HG03575 (cell line): ENCODE measurements at regions not wholly inside any gene's neighbourhood (a gene's known extent, or its start where the extent isn't known, plus 50 kb on each side); places are given as distances from the start of the nearest gene placed in this dataset.
"Not testable (repeated sequence)": the region's sequence is repeated elsewhere in the genome, so short reads cannot be mapped to it uniquely, and the experiment has no call there.

Experiments
- ATAC-seq: cut with Tn5 transposase; IDR thresholded peaks from one replicate; pipeline ENCODE4 v1.9.1; 2021; ENCODE audit not compliant: unreplicated experiment, insufficient number of reproducible peaks, low FRiP score; ENCODE audit errors: extremely low read depth

- ATAC-seq: no peak
Observed at GRCh38 chr6:8941577-8941976, 506.2 kb upstream of the SLC35B3 start.

DNA sequence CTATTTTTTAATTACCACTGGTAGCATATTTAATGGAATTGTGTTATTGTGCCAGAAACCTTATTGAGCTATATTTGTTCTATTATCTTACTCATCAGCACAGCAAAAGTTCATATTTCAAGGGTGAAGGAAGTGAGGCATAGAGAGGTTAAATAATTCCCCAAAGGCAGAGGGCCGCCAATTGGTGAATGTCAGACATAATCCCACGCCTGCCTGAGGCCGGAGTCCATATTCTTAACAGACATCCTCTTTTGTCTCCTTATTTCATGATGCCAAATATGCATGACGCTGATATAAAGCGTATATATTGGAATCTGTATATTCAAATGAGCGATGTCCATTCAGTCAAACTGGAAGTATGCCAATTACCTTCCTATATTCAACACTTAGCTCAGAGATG is 505.0 kb upstream of the SLC35B3 start:
- ATAC-seq: no peak

DNA sequence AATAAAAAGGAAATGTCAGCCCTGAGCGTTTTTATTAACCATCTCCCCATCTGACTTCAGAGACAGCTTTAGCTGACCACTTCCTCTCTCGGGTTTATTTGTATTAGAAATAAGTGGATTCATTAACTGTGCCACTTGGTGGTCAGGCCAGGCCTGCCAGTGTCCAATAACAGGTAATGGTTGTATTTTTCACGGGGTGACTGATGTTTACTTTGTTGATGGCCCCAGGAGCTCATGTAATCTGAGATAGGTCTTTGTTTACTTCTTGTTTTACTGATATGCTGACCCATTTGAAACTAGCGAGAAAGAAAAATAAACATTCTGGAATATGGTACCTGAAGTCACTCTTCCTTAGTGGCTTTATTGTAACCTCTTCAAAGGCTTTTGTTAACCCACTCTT is 504.3 kb upstream of the SLC35B3 start:
- ATAC-seq: no peak

- no peak for ATAC-seq
Observed at GRCh38 chr6:8934318-8934717, 499.0 kb upstream of the SLC35B3 start.

DNA sequence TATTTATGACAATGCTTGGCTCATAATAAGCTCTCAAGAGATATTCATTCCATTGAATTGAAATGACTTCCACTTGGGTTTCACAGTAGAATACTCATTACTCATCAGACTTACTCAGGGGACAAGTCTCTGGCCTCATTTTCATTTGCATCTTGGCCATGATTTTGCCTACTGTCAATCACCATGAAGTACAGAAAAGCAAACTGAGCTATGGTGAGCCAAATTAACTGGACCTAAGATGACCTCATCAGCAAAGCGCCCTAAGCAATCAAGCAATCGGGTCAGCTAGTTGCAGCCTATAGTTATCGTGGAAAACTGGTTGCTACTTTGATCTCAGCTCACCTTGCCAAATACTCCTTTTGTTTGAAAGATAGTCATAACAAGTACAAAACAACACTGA is 494.7 kb upstream of the SLC35B3 start:
- ATAC-seq: no peak

- ATAC-seq: not testable (repeated sequence)
Observed at GRCh38 chr6:8920244-8920643, 484.9 kb upstream of the SLC35B3 start.

- no peak for ATAC-seq
Observed at GRCh38 chr6:8918196-8918595, 482.9 kb upstream of the SLC35B3 start.

- no peak for ATAC-seq
Observed at GRCh38 chr6:8914700-8915099, 479.4 kb upstream of the SLC35B3 start.

DNA sequence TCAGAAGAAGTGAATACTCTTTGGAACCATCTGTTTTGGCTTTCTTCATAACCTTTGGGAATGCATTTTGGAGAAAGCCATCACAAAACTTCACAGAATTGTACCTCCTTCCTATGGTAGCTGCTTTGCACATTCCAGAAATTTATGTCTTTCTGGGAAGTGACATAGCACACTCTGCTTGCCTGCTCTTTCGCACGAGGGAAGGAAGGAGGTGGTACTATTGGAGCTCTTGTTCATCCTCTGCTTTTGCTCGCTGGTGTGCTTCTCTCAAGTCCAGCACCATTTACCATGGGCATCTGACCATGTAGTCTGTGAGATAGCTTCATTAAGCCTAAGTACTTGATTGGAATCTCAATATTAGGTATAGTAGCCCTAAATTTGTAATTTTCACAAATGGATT is 473.3 kb upstream of the SLC35B3 start:
- ATAC-seq: no peak

DNA sequence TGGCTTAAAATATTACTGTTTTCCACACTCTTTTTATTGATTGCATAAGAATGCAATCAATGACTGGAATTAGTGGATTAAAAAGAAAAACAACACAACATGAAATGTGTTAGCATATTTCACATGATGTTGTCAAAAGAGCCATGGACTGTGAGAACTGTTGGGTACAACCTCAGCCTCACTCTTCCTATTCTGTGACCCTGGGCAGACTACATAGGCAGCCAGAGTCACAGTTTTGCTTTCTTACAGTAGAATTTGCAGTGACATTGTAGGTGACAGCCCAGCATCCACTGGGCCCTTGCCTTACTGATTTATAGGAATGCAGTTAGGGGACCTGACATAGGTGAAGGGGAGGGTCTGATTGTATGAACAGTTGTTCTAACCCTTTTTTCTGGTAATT is 471.4 kb upstream of the SLC35B3 start:
- ATAC-seq: no peak

- no peak for ATAC-seq
Observed at GRCh38 chr6:8905757-8906156, 470.4 kb upstream of the SLC35B3 start.

- no peak for ATAC-seq
Observed at GRCh38 chr6:8904754-8905153, 469.4 kb upstream of the SLC35B3 start.

DNA sequence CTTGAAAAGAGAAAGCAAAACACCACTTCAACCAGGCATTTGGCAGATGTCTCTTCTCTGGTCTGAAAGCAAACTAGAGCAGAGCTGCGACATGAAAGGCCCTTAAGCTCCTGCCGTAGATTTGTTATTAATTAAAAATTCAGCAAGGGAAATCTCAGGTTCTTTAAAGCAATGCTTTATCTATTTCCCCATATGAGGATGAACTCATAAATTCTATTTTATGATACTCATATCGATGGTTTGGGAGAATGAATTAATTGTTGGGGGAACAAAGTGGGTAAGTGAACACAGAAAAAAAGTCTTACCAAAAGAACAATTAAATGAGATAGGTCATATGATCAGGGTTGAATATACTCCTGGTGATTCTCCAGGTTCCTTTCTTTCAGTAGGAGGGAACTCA is 464.7 kb upstream of the SLC35B3 start:
- no peak for ATAC-seq

GRCh38 chr6:8889514-8889913 is 454.2 kb upstream of the SLC35B3 start:
- no peak for ATAC-seq

DNA sequence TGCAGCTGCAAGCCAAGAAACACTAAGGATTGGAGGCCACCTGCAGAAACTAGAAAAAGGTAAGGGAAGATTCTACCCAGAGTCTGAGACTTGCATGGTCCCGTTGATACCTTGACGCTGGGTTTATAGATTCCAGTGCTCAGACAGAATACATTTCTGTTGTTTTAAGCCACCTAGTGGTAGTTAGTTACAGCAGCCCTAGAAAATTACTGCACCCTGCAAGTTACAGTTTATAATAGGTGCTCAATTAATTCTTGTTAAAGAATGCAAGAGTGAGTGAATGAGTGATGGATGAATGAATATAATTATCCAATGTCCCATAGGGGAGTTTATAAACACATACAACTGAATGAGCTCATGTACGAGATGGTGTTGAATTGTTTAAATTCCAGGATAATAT is 453.1 kb upstream of the SLC35B3 start:
- no peak for ATAC-seq

- no peak for ATAC-seq
Observed at GRCh38 chr6:8881663-8882062, 446.3 kb upstream of the SLC35B3 start.

GRCh38 chr6:8879334-8879733 is 444.0 kb upstream of the SLC35B3 start:
- no peak for ATAC-seq

- ATAC-seq: no peak
Observed at GRCh38 chr6:8875986-8876385, 440.6 kb upstream of the SLC35B3 start.

- ATAC-seq: no peak
Observed at GRCh38 chr6:8872589-8872988, 437.2 kb upstream of the SLC35B3 start.

GRCh38 chr6:8865451-8865850 is 430.1 kb upstream of the SLC35B3 start:
- no peak for ATAC-seq

- no peak for ATAC-seq
Observed at GRCh38 chr6:8860671-8861070, 425.3 kb upstream of the SLC35B3 start.

GRCh38 chr6:8859501-8859900 is 424.2 kb upstream of the SLC35B3 start:
- ATAC-seq: no peak
